Esophagus (tissue), 2 donors: ENCODE measurements at regions not wholly inside any gene's neighbourhood (a gene's known extent, or its start where the extent isn't known, plus 50 kb on each side); places are given as distances from the start of the nearest gene placed in this dataset.
"Not testable (repeated sequence)": the region's sequence is repeated elsewhere in the genome, so short reads cannot be mapped to it uniquely, and the experiment has no call there.

ENCODE experiments used
- H3K27ac ChIP-seq, 2 donors: one replicate each; pipeline ENCODE4 v1.5.1; 2013; ENCODE audit warnings: low read depth in 2 of 2, mild to moderate bottlenecking in 2 of 2, inconsistent platforms in 1 of 2, low read length in 1 of 2, moderate library complexity in 1 of 2
- H3K27me3 ChIP-seq, 2 donors: one replicate each; pipeline ENCODE4 v1.6.1; 2013; ENCODE audit warnings: low read length in 2 of 2, control low read depth in 1 of 2, mild to moderate bottlenecking in 1 of 2; ENCODE audit not compliant: insufficient read depth in 2 of 2, control insufficient read depth in 1 of 2
- H3K36me3 ChIP-seq, 2 donors: one replicate each; pipeline ENCODE4 v1.6.1; 2013; ENCODE audit warnings: low read length in 1 of 2; ENCODE audit not compliant: control insufficient read depth in 2 of 2, insufficient read depth in 2 of 2
- H3K4me1 ChIP-seq, 2 donors: one replicate each; pipeline ENCODE4 v1.6.1; 2013; ENCODE audit warnings: low read length in 1 of 2; ENCODE audit not compliant: control insufficient read depth in 2 of 2, insufficient read depth in 2 of 2
- H3K4me3 ChIP-seq, 2 donors: one replicate each; pipeline ENCODE4 v1.5.1; 2013; ENCODE audit warnings: low read length in 2 of 2, mild to moderate bottlenecking in 2 of 2, low read depth in 1 of 2, moderate library complexity in 1 of 2
- H3K9me3 ChIP-seq, 2 donors: one replicate each; pipeline ENCODE4 v1.6.1; 2013; ENCODE audit warnings: mild to moderate bottlenecking in 2 of 2, low read depth in 1 of 2, low read length in 1 of 2, moderate library complexity in 1 of 2; ENCODE audit not compliant: control insufficient read depth in 2 of 2, insufficient read depth in 1 of 2
- WGBS, 2 donors: extraction: QIAGEN DNeasy Blood & Tissue Kit; methylation state at CpG; one replicate each; pipeline ENCODE4 v1.1.7; 2013; 5-methylcytosine and 5-hydroxymethylcytosine counted together
- donor health status: healthy with polysubstance abuse.
- donor health status: Bipolar disorder and iron deficiency.

GRCh38 chr11:67799808-67800207, 125.4 kb upstream of the ALDH3B2 start:
- H3K4me1 ChIP-seq, H3K9me3 ChIP-seq, H3K27me3 ChIP-seq, H3K4me3 ChIP-seq, H3K36me3 ChIP-seq, H3K27ac ChIP-seq: not testable (repeated sequence)
- 19 to 27% methylated on average over 4 of the region's 4 CpGs for WGBS, 2 donors

DNA sequence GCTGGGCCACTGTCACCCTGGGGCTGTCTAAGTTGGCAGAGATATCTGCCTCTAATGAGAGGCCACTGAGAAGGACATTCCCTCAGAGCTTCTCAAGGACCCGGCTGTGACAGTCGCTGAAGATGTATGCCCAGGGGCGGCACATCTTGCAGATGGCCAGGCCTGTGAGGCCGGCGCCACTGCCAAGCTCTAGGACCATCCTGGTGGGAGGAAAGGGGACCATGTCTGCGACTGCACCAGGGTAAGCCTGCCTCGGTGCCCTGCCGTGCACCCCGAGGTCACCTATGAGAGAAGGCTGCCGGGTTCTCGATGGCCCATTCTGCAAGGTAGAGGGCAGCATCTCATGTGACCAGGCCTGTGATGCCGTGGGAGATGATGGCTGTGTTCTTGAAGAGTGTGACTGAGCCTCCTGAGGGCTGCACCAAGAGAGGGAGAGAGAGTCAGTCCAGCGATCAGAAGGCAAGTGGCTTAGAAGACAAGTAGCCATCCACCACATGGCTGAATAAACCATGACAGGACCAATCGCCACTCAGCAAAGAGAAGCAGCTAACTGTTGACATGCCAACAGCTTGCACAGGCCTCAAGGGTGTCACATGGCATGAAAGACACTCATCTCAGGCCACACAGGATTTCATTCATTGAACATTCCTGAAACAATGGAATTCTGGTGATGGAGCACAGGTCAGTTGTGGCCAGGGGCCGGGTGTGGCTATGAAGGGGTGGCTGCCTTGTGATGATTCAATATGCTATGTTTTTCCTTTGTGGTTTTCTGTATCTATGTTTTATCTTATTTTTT, 123.5 kb upstream of the ALDH3B2 start:
- not testable (repeated sequence) for H3K4me1 ChIP-seq, H3K9me3 ChIP-seq, H3K36me3 ChIP-seq, H3K4me3 ChIP-seq, H3K27me3 ChIP-seq, H3K27ac ChIP-seq
- WGBS, 2 donors = 90 to 93% methylated on average over 15 of the region's 15 CpGs

DNA sequence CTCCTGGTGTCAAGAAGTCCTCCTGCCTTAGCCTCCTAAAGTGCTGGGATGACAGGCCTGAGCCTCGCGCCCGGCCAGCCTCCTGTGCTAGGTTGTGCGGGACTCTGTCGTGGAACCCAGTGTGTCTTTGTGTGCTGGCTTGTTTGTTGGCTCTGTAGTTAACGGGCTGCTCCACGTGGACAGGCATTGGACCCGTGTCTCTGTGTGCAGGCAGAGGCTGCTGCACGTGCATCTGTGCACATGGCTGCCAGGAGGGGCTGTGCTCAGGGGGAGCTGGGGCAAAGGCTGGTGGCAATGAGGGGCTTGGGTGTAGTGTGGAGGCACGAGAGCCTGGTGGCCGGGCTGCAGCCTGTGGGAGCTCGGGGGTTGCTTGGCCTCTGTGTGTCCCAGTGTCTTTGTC, 121.3 kb upstream of the ALDH3B2 start:
- no peak overlapping the region for H3K27ac ChIP-seq
- H3K36me3 ChIP-seq = no peaks in the 10 kb centered on the region
- H3K4me1 ChIP-seq = peaks cover 0 to 2% of the 10 kb centered on the region in 2 donors
- H3K9me3 ChIP-seq = no peaks in the 10 kb centered on the region
- WGBS, 2 donors = 90 to 95% methylated on average over 12 of the region's 12 CpGs
- H3K27me3 ChIP-seq = no peaks in the 10 kb centered on the region
- H3K4me3 ChIP-seq = no peak overlapping the region

- not testable (repeated sequence) for H3K27me3 ChIP-seq, H3K36me3 ChIP-seq, H3K4me1 ChIP-seq, H3K27ac ChIP-seq, H3K4me3 ChIP-seq, H3K9me3 ChIP-seq
- WGBS, 2 donors = 69% methylated on average over 5 to 7 of the region's 8 CpGs
These were observed 119.3 kb upstream of the ALDH3B2 start for GRCh38 chr11:67793750-67794149.

DNA sequence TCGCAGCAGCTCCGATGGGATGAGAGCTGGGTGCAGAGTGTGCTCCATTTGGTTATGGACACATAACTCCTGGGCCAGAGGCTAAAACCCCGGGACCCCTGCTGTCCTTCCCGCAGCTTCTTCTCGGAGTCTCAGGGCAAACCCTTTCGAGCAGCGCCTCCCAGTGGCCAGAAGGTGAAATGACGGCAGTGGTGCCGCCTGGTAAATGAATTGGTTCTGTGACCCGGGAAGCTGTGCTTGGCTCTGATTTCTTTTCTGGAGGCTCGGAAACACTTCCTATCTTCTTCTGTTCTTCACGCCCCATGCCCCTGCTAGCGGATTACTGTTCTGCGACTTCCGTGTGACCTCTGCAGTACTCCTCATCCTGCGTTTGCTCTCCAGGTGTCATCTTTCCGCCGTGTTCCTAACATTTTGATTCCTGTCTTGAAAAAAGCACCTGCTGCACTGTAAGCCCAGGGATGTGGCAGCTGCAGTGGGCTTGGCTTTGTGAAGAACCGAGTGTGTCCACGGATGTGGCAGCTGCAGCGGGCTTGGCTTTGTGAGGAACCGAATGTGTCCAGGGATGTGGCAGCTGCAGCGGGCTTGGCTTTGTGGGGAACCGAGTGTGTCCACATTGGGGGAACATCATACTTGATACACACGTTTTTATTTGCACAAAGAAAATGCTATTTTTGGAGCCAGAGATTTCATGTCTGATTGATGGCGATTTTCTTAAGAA, 118.0 kb upstream of the ALDH3B2 start:
- not testable (repeated sequence) for H3K9me3 ChIP-seq, H3K4me1 ChIP-seq, H3K27ac ChIP-seq, H3K4me3 ChIP-seq, H3K27me3 ChIP-seq, H3K36me3 ChIP-seq
- WGBS, 2 donors = 24 to 34% methylated on average over 22 to 26 of the region's 26 CpGs

DNA sequence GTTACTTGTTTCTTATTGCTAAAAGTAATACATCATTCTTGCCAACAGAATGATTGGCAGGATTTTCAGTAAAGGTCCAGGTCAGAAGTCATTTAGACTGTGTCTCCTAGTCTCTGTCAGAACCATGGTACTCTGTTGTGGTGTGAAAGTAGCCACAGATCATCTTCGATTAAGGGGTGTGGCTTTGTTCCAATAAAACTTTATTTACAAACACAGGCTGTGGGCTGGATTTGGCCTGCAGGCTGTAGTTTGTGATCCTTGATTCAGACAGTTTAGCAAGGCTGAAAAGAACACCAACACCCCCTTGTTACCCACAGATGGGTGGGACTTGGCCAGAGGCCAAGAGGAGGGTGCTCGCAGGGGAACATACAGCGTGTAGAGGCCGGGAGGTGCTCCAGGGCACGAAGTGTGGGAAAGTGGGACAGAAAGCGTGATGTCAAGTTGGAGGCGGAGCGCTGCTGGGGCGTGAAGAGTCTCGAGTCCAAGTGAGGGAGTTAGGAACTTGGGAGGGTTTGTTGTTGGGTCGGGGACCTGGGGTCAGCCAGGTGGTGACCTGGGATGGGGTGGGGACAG, 117.3 kb upstream of the ALDH3B2 start:
- H3K27me3 ChIP-seq, H3K4me1 ChIP-seq, H3K9me3 ChIP-seq, H3K36me3 ChIP-seq, H3K27ac ChIP-seq, H3K4me3 ChIP-seq: not testable (repeated sequence)
- WGBS, 2 donors = 36 to 44% methylated on average over 11 of the region's 11 CpGs

GRCh38 chr11:67788341-67788695, 113.9 kb upstream of the ALDH3B2 start:
- H3K4me1 ChIP-seq, H3K4me3 ChIP-seq, H3K27me3 ChIP-seq, H3K36me3 ChIP-seq, H3K9me3 ChIP-seq: not testable (repeated sequence)
- peak overlapping the region in 1 of 2 donors; percentile 3 for H3K27ac ChIP-seq
- 38 to 41% methylated on average over 5 of the region's 5 CpGs for WGBS, 2 donors

- WGBS, 2 donors = 72% methylated on average over 18 to 19 of the region's 19 CpGs
- not testable (repeated sequence) for H3K27me3 ChIP-seq, H3K4me1 ChIP-seq, H3K9me3 ChIP-seq, H3K36me3 ChIP-seq, H3K4me3 ChIP-seq
- H3K27ac ChIP-seq = peak overlapping the region in 1 of 2 donors; percentile 3
These were observed 113.4 kb upstream of the ALDH3B2 start for GRCh38 chr11:67787681-67788340.

GRCh38 chr11:67781967-67782366, 107.5 kb upstream of the ALDH3B2 start:
- WGBS, 2 donors = 83 to 89% methylated on average over 2 of the region's 2 CpGs

More at GRCh38 chr11:67781967-67782366, 107.5 kb upstream of the ALDH3B2 start:
- not testable (repeated sequence) for H3K4me1 ChIP-seq, H3K27ac ChIP-seq, H3K36me3 ChIP-seq, H3K9me3 ChIP-seq, H3K27me3 ChIP-seq, H3K4me3 ChIP-seq
